ENCODE measurements at regions not wholly inside any gene's neighbourhood (a gene's known extent, or its start where the extent isn't known, plus 50 kb on each side); places are given as distances from the start of the nearest gene placed in this dataset.
"Not testable (repeated sequence)": the region's sequence is repeated elsewhere in the genome, so short reads cannot be mapped to it uniquely, and the experiment has no call there.

- no peak for DNase-seq
Measured at GRCh38 chr13:26883613-26884257, 123.1 kb upstream of the GPR12 start.

DNA sequence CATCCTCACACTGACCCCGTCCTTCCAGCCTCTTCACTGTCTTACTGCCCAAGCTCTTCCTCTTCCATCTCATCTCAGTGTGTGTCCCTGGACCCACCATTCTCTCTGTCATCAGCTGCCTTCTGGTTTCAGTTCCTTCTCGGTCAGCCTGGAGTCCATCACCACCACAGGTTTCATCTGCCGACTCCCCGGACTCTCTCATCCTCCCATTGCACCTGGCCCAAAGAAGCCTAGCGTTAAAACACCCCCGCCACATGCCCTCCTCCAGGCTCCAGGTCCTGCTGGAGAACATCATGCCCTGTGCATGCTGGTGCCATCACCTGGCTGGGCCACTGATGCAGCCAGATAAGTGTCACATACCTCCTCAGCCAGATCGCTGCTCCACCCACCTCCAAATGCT is 122.1 kb upstream of the GPR12 start:
- no peak for DNase-seq

DNA sequence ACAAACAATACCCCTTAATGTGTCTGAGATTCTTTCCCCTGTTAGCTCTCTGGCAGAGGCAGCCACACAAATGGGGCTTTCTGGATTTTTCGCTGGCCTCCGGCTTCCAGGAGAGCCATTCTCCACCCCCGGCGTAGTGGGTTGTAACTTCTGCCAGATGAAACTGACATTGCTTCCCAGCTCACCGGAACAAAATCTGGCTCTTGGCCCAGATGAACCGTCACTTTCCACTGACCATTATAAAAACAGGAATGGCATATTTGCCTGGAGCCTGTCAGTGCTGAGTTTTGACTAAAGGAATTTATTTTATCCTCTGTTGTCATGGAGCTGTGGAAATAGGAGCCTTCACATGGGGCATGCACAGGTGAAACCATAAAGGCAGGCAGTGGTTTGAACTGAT is 120.6 kb upstream of the GPR12 start:
- DNase-seq = no peak

GRCh38 chr13:26880735-26881134 is 120.1 kb upstream of the GPR12 start:
- no peak for DNase-seq

- no peak for DNase-seq
Measured at GRCh38 chr13:26878438-26878837, 117.9 kb upstream of the GPR12 start.

DNA sequence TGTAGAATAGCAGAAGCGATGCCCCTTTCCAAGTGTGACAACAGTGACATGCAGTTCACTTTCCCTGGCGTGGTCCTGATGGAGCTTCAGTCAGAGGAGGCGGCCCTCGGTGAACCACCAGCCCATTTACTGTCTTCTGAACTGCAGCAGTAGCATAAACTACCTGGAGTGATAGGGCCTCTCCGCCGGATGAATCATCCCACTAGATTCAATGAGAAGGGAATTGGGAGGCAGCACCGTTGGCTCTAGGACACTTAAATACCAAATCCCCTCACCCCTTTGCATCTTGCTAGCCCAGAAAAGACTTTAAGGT is 112.8 kb upstream of the GPR12 start:
- DNase-seq = no peak

GRCh38 chr13:26872525-26873385 is 112.2 kb upstream of the GPR12 start:
- DNase-seq = peak; percentile 46

- no peak for DNase-seq
Measured at GRCh38 chr13:26867451-26868091, 107.0 kb upstream of the GPR12 start.

DNA sequence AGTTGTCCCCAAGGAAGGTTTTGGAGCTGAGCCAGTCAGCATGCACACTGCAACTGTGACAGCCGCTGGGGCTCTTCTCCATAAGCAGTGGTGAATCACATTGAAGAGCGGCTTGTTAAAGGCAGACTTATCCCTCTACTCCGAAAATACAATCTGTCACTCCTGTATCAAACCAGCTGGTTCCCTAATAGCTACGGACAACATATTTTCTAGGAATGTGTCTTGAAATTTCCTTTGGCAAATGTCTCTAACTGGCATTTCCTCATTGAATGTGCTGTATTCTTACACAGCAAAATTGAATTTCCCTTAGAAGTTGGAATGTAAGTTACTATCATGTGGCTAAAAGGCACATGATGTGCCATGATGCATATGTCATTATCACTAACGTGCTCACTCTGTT is 104.0 kb upstream of the GPR12 start:
- no peak for DNase-seq

DNA sequence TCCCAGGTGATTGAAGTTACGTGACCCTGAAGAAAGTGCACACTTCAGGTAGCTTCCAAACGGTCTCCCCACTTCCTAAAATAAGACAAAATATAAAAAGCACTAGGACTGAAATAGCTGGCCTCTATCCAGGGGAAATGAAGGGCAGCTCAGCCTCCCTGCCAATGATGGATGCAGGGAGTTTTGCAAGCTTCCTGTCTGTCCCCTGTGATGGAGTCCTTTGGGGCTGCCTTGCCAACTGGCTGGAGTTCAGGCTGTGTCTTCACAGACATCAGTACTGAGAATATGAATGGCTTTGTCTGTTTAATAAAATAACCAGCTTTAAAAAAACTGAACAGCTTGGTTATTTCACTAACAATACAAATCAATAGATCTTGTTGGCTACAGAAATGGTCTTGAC is 101.4 kb upstream of the GPR12 start:
- no peak for DNase-seq

GRCh38 chr13:26855921-26856320 is 95.3 kb upstream of the GPR12 start:
- DNase-seq = no peak

GRCh38 chr13:26855071-26855470 is 94.5 kb upstream of the GPR12 start:
- DNase-seq = no peak

GRCh38 chr13:26853323-26853722 is 92.7 kb upstream of the GPR12 start:
- no peak for DNase-seq

- no peak for DNase-seq
Measured at GRCh38 chr13:26847281-26847680, 86.7 kb upstream of the GPR12 start.

- DNase-seq = not testable (repeated sequence)
Measured at GRCh38 chr13:26845063-26845462, 84.5 kb upstream of the GPR12 start.

DNA sequence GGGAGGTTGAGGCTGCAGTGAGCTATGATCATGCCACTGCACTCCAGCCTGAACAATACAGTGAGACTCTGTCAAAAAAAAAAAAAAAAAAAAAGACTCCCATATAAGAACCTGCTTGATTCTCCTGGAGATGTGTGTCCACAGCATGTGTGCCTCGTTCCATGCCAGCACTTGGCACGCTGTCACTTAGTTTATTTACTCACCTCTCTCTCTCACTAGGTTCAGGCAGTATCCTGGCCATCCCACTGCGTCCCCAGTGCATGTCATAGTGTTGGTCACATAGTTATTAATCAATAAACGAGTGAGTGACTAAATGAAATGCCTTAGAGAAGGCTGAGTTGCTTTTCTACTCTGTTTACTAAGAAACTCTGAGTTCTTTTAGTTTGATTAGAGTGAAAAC is 79.1 kb upstream of the GPR12 start:
- DNase-seq = no peak

GRCh38 chr13:26838821-26839220 is 78.2 kb upstream of the GPR12 start:
- no peak for DNase-seq

- DNase-seq = no peak
Measured at GRCh38 chr13:26837997-26838396, 77.4 kb upstream of the GPR12 start.

GRCh38 chr13:26837102-26837501 is 76.5 kb upstream of the GPR12 start:
- DNase-seq = no peak

GRCh38 chr13:26836626-26837025 is 76.0 kb upstream of the GPR12 start:
- no peak for DNase-seq

DNA sequence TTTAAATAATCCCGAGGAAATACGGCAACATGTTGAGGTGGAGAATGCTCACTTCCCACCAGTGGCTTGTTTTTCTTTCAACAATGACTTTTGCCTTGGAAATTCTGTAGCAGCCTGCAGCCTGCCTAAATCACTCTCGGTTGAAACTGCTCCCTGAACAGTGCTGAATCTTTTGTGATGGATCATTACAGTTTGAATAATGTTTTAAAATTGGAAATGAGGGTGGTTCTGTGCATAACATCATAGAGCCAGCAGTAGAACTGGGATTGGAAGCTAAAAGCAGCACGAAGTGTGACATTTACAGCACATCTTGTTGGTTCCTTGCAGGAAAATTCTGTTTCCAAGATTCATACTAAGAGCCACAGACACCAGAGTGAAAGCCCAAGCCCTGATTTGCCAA is 74.1 kb upstream of the GPR12 start:
- no peak for DNase-seq

- no peak for DNase-seq
Measured at GRCh38 chr13:26831336-26831908, 70.8 kb upstream of the GPR12 start.

DNA sequence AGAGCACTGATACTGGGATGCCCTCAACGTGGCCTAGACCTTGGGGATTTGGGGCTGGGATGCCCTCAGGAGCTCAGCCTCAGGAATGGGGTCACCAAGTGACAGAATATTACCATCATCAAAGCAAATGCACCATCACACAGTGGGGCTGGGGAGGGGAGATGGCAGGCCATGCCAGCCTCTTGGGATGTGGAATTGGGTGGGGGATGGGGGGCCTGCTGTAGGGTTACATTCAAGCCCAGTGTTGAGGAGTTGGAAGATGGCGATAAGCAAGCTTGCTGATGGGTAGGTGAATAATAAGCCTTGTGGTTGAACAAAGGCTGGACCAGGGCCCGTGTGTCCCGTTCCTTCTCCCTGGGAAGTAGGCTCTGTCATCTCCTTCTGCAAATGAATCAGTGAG is 69.1 kb upstream of the GPR12 start:
- DNase-seq = no peak

GRCh38 chr13:26824581-26824980 is 64.0 kb upstream of the GPR12 start:
- DNase-seq = no peak
